HL-60/S4 treated with retinoic acid at 250 ng/mL for 4 days and 3 days (cell line): ENCODE measurements at regions not wholly inside any gene's neighbourhood (a gene's known extent, or its start where the extent isn't known, plus 50 kb on each side); places are given as distances from the start of the nearest gene placed in this dataset.
"Not testable (repeated sequence)": the region's sequence is repeated elsewhere in the genome, so short reads cannot be mapped to it uniquely, and the experiment has no call there.

Experiments used
- in situ Hi-C: fragments of 300-500 bp; cut with MboI; formaldehyde crosslinking; loops from 2 replicates; pipeline ENCODE4 v1.7.0; 2022; ENCODE audit warnings: low sequenced_read_pairs

DNA sequence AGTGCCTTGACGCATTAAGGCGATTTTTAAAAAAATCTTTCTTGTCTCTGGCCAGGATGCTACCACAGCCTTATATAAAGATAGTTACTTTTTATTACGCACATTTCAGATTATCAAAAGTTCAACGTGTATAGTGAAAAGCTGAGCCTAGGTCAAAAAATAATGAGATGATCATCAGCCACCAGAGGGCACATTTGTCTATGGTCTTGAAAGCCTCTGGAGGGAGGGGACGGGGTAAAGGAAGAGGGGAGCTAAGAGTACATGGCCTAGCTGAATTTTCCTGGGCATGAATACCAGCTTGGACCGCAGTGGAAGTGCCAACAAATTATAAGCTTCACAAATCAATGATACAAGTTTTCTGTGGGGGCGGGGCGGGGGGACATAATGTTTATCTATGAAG, 285.9 kb upstream of the SMIM30 start:
- in situ Hi-C loops: loop anchor here (25.0 kb wide), 2 partner anchors 392 to 867 kb away; no protein-coding TSS in a partner anchor

DNA sequence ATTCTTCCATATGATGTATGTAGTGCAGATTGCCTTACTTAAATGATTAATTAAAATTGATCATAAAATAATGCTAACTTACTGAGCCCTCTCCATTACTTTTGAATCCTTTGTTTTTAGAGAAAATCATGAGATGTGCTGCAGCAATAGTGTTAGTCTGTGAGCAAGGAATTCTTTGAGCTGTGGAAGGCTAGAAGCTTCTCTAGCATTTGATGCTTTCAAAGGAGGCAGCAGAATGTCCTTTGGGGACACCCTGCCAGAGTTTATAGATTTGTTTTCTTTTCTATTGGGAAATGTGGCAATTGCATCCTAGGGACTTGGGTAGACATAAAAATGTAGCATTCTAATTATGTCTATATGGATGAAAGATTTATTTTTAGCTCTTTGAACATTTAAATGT, 284.1 kb upstream of the SMIM30 start:
- in situ Hi-C loops: loop anchor here (25.0 kb wide), 2 partner anchors 390 to 865 kb away; no protein-coding TSS in a partner anchor

DNA sequence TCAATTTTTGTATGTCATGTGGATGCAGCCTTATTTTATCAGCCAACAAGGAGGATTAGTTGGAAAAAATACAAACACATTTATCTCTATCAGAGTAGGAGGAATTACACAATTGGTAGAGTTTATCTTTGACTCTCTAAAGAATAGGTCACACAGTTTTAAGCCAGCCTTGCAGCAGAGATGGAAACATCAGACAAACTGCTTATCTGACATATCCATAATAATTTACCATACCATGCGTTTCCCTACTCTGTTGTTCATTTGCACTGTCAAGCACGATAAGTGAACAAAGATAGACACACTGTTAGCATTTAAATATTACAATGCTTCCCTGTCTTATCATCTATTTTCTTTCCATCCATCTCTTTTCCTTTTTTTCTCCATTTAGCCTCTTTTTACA, 283.7 kb upstream of the SMIM30 start:
- in situ Hi-C loops: loop anchor here (25.0 kb wide), 2 partner anchors 390 to 865 kb away; no protein-coding TSS in a partner anchor

DNA sequence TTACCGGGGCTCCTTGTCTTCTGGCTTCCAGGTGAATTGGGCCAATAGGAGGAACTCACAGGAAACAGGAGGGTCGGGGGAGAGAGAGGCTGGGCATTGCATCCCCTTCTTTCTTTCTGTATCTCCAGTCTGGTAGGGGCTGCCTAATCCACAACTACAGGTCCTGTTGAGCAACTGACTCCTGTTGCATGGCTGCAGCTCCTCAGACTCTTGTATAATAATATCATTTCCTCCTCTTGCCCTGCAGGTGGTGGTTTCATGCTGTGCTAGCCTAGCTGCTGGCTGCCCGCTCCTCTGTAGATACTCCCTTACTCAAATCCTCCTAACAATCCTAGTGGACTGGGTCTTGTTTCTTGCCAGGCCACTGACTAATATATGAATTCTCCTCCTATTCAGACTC, 276.5 kb upstream of the SMIM30 start:
- in situ Hi-C loops: no loop called here

DNA sequence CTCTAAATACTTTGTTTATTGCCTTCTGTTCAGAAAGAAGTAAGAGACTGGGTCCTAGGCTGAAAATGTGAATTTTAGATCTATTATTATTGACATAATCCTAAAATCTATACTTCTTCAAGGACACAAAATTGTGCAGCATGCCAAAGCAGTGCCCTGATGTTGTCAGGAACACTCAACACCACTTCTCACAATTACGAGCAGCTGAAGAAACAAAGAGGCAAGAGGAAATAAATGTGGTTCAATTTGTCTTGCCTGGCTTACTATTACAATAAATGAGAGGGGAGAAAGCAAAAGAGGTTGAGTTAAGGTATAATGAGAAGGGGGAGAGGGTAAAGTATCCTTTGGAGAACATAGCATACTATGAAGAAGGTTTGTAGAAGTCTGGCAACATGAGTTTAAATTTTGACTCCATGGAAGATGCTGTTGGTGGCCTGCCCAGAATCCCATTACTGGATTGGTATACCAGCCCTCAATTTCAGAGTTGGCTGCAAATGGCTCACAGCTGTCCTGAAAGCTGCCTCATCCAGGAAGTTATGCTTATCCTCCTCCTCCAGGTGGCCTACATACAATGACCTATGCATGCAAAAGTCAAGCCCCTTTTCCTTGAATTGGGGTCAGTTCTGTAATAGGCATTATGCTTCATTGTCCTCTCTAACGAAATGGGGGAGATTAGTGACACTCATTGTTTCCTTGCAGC, 274.6 kb upstream of the SMIM30 start:
- in situ Hi-C loops: no loop called here

DNA sequence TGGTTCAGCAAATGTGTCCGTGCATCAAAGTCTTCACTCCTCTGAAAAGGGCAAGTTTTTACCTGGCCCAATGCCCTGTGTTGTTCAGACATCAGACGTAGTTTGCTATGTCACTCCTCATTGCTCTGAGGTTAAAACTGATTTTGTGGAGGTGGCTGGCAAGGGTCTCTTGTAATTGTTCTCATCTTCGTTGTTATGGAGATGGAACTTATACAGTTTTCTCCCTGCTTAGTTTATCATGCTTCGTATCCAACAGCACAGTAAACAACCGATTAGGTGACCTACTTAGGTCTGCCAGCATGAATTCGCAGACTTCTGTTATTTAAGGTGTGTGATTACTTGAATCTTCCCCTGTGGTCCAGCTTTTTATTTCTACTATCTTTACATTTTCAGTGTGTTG, 274.1 kb upstream of the SMIM30 start:
- in situ Hi-C loops: no loop called here

DNA sequence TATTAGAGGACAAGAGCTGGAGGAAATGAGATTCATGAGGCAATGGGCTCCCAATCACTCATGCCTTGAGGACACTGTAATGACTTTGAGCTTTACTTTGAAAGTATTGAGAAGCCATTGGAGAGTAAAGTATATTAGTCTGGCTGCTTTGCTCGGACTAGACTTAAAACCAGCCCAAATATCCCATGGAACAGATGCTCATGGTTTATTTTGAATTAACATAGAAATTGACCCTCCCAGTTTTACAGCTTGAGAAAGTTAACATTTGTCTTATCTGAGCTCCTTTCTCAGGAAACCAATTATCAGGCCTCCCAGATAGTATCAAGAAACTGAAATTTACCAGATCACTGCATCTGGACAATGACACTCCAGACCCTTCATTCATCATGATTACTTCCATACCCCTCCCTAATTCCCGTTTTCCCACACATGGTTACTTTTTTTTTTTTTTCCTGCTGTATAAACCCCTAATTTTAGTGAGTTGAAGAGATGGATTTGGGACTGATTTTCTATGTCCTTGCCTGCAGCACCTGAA, 270.8 kb upstream of the SMIM30 start:
- in situ Hi-C loops: no loop called here

DNA sequence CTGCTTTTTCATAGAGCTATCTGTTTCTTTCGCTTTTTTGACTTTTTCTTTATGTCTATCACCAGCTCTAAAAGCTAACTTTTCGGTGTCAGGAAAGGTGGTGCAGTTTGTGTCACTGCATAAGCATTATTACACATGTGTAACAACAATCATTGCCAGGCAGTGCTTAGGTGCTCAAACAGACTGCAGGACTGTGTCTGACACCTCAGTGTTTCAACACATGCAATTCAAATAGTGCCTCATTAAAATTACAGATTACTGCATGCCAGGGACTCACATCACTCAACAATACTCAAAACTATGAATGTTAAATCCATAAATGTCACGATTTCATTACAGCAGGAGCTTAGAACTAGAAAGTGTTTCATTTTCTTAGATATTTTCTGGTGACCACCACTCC, 265.3 kb upstream of the SMIM30 start:
- in situ Hi-C loops: no loop called here

DNA sequence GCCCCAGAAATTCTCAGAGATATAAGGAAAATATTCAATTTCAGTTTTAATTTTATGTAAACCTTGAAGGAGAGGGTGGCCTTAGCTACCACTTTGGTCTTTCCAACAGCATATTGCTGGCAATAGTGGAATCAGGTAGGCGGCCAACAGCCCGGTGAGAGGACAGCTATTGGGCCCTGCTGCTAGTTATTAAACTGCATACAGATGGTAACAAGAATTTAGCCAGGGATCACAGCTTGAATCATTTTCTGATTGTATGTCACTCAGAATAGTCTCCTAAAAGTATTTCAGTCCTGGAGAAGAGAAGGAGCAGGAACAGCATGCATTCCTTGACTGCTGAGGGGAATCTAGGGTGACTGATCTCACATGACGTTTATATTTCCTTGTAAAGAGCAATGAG, 261.4 kb upstream of the SMIM30 start:
- in situ Hi-C loops: no loop called here

DNA sequence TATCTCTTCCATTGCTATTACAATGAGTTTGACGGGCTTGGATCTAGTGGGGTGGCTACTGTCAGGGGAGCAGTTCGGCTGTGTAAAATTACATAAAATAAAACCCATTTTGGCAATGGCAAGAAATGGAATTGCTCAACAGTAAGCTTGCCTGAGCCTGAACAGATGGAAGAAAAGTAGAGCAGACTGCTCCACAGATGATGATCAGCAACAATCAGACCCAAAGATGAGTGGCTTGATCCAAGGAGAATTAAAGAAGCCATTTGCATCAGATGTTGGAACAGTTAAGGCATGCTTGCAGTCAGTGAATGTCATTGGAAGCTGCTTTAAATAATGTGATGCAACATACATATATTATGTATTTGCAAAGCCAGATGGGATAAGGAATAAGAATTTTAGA, 256.6 kb upstream of the SMIM30 start:
- in situ Hi-C loops: no loop called here

DNA sequence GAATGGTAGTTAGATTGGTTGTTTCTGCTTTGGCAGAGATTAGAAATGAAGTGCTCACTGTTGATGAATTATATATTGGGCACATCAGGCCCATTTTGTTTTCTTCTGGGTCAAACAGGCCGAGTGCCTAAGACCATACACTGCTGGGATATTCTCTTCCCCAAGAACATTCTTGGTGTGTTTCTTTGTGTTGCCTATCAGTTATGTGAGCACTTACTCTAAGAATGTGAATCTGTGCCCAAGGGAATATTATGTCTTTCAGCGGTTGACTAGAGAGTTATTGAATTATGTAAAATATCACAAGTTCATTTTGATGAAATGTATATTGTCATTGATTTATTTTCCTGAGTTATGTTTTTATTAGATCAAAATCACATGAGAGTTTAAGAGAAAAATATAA, 255.5 kb upstream of the SMIM30 start:
- in situ Hi-C loops: no loop called here

DNA sequence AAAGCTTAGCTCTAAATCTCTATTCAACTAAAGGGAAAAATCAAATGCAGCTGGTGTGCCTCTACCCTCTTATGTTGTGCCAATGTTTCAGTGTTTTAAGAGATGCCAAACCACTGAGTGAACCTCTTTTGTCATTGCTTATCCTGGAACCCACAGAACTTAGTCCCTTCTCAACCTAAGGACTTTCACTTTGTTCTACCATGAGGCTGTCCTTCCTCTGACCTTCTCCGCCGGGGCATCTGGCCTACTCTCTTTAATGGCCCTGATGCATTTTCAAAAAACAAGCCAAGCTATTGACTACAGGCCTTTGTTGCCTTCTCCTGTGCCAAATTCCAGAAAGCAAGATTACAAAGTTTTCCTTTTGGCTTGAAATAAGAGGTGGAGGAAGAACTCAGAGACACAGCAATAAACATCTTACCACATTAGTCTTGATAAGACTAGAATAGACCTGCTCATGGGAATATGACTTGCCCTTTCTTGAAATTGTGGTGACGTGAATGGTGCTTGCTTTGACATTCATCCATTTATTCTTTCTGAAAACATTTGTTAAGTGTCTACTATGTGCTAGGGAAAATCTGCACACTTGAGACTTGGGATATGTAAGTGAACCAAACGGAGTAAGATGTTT, 253.2 kb upstream of the SMIM30 start:
- in situ Hi-C loops: no loop called here

DNA sequence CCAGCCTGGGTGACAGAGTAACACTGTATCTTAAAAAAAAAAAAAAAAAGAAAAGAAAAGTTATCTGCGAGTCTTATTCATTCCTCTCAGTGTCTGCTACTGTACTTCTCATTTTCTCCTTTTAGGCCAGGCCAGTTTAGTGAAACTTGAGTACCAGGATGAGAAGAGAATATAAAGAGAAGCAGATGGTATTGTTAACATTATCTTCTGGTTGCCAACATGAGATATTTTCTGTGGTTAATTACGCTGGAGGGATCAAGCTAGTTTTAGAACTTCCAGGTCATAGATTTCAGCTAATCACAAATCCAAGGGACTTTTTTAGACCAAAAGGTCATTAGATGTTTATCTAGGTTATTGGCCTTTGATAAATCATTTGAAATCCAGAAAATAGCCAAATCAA, 252.6 kb upstream of the SMIM30 start:
- in situ Hi-C loops: no loop called here

DNA sequence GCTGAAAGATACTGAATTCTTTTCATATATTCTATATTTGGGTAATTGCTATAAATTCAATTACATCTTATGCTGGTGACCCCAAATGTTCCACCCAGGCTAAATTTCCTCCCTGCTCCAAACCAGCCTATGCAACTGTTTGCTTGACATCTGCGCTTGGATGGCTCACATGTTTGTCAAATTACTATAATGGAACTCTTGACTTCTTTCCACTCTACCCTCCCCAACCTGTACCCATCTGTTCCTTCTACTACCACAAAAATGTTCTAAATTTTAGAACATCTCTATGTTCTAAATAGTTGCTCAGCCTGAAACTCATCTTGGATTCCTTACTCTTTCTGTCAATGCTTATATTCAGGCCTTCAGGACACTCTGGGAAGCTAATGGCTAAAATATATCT, 249.9 kb upstream of the SMIM30 start:
- in situ Hi-C loops: no loop called here

DNA sequence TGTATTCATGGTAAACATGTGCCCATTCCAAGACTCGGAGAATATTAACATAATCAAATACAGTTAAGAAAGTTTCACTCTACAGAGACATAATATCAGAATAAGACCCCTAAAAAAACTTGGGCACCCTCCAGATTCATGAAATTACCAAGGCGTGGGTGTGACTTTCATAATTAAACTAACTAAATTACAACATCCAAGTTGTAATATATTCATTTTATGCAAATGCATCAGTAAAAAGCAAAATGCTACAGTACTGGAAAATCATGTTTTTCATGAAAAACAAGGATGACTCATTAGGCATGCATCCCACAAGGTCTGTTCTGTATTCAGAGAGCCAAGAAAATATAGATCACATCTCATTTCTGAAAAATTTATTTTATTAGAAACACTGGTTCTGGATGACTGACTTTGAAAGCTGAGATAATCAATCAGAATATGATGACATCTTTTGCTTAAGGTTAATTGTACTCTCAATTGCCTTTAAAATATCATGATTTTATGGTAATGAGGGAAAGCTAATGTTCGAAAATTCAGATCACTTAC, 248.8 kb upstream of the SMIM30 start:
- in situ Hi-C loops: no loop called here

DNA sequence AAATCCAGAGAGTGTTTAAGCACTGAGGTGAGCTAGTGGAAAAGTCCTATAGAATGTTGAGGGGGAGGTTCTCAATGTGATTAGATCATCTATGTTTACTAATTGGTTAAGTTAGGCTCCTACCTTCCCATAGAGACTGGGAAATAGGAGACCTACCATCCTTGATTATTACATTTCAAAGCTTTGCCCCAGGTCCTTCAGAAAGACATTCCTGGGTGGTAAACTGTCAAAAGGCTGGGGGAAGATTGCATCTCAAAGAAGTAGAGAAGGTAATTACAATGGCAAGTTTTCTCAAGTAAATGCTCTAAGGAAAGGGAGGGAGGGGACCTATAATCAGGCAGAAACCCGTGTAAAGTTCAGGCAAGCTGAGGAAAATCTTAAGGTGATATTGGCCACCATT, 247.8 kb upstream of the SMIM30 start:
- in situ Hi-C loops: no loop called here

DNA sequence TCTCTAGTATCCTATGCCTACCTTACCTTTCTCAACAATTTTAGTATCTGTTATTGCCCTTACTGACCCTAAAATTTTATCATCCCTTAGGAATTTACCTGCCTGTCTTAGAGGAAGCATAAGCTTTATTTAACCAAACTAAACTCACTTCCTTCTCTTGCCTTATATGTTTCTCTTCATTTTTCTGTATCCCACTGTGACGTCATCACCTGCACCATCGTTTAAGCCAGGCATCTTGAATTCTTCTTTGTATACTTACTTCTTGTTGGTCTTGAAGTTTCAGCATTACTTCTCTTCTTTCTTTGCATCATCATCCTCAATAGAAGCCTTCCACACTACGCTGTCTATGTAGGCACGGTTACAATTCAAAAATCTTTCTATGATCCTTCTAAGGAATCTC, 231.0 kb upstream of the SMIM30 start:
- in situ Hi-C loops: no loop called here

DNA sequence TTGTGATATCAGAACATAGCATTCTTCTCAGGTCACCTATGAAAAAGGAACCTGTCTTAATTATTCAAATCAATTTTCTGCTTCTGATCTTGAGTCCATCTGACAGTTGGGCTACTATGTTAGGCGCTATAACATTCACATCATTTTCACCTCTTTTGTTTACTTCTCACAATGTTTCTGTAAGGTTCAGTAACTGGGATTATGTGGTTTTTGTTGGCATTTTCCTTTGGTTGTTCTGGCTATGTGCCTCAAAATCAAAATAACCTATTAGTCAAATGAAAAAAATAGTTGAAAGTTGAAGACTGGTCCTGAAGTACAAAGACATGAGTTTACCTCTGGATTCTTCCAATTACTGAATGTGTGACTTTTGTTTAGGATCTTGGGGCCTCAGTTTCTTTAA, 221.3 kb upstream of the SMIM30 start:
- in situ Hi-C loops: no loop called here

DNA sequence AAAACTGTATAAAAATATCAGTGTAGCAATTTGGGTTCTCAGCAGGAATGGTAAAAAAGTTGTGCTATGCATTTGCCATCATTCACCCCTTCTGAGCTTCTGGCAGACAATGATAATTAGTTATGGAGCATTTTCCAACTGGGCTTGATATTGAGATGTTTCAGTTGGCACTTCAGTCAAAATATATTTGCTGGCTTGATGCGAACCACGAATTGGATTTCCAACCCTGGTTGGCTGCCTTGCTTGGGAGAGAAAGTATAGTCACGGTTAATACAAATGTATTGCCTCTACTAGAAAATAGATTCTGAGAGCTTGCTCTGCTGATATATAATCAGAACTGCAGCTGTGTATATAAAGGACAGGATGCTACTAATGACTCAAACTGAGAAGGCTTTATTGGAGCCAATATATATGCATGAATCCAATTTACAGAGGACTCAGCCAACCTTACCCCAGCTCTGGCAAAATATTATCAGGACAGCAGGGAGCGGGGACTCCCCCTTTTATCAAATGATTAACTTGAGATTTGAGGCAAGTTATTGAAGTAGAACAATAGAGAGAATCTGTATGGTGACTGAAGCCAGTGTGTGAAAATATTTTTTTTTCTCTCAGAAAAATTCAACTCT, 219.8 kb upstream of the SMIM30 start:
- in situ Hi-C loops: no loop called here

DNA sequence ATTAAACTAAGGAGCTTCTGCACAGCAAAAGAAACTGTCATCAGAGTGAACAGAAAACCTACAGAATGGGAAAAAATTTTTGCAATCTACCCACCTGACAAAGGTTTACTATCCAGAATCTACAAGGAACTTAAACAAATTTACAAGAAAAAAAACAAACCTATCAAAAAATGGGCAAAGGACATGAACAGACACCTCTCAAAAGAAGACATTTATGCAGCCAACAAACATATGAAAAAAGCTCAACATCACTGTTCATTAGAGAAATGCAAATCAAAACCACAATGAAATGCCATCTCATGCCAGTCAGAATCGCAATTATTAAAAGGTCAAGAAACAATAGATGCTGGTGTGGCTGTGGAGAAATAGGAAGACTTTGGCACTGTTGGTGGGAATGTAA, 218.5 kb upstream of the SMIM30 start:
- in situ Hi-C loops: not testable (repeated sequence)

DNA sequence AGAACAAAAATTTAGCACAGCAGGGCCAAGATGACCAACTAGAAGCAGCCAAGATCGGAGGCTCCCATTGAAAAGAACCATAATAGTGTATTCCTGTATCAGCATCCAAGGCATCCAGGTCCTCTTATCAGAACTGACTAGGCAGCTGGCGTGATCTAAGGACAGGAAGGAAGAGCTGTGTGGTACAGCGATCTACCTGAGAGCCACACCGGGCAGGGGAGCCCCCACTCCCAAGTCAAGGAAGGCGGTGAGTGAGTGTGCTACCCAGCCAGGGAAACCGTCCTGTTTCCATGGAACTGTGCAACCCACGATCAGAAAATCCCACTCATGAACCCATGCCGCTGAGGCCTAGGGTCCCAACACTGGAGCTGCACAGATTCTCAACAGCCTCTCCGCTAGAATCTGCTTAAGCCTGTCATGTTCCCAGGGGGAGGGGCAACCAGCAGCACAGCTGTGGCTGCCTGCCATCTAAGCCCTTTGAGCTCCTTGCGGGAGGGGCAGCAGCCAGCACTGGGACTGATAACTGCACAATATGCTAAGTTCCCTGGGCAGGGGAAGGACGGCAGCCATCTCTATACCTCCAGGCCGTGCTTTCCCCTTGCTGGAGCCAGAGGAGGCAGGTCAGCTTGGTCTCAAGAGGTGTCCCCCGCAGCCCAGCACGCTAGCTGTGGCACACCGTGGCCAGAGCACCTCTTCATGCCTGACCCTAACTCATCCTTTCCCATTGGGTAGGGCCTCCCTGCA, 213.0 kb upstream of the SMIM30 start:
- in situ Hi-C loops: no loop called here
